ENCODE measurements at regions not wholly inside any gene's neighbourhood (a gene's known extent, or its start where the extent isn't known, plus 50 kb on each side); places are given as distances from the start of the nearest gene placed in this dataset.
"Not testable (repeated sequence)": the region's sequence is repeated elsewhere in the genome, so short reads cannot be mapped to it uniquely, and the experiment has no call there.

DNA sequence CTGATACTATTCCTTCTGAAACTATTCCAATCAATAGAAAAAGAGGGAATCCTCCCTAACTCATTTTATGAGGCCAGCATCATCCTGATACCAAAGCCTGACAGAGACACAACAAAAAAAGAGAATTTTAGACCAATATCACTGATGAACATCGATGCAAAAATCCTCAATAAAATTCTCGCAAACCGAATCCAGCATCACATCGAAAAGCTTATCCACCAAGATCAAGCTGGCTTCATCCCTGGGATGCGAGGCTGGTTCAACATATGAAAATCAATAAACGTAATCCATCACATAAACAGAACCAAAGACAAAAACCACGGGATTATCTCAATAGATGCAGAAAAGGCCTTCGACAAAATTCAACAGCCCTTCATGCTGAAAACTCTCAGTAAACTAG lies 251.7 kb downstream of the LAS1L start:
- TF ChIP-seq, protein P1, sequence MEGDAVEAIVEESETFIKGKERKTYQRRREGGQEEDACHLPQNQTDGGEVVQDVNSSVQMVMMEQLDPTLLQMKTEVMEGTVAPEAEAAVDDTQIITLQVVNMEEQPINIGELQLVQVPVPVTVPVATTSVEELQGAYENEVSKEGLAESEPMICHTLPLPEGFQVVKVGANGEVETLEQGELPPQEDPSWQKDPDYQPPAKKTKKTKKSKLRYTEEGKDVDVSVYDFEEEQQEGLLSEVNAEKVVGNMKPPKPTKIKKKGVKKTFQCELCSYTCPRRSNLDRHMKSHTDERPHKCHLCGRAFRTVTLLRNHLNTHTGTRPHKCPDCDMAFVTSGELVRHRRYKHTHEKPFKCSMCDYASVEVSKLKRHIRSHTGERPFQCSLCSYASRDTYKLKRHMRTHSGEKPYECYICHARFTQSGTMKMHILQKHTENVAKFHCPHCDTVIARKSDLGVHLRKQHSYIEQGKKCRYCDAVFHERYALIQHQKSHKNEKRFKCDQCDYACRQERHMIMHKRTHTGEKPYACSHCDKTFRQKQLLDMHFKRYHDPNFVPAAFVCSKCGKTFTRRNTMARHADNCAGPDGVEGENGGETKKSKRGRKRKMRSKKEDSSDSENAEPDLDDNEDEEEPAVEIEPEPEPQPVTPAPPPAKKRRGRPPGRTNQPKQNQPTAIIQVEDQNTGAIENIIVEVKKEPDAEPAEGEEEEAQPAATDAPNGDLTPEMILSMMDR (IDR thresholded peaks at IDR 0.05; ENCODE audit: poor library complexity) = not testable (repeated sequence)
- TF ChIP-seq EZH2 (IDR thresholded peaks at IDR 0.05; ENCODE audit: borderline replicate concordance); EZH2phosphoT487 (IDR thresholded peaks at IDR 0.05; ENCODE audit: low read depth, severe bottlenecking, unreplicated experiment): not testable (repeated sequence)

All from hepatocyte (in vitro differentiated cells).